GM04503 (cell line): ENCODE measurements at regions not wholly inside any gene's neighbourhood (a gene's known extent, or its start where the extent isn't known, plus 50 kb on each side); places are given as distances from the start of the nearest gene placed in this dataset.

Experiments
- DNase-seq: peaks from one replicate; pipeline ENCODE4 v3.0.0-alpha.2; 2012; ENCODE audit warnings: low read depth

DNA sequence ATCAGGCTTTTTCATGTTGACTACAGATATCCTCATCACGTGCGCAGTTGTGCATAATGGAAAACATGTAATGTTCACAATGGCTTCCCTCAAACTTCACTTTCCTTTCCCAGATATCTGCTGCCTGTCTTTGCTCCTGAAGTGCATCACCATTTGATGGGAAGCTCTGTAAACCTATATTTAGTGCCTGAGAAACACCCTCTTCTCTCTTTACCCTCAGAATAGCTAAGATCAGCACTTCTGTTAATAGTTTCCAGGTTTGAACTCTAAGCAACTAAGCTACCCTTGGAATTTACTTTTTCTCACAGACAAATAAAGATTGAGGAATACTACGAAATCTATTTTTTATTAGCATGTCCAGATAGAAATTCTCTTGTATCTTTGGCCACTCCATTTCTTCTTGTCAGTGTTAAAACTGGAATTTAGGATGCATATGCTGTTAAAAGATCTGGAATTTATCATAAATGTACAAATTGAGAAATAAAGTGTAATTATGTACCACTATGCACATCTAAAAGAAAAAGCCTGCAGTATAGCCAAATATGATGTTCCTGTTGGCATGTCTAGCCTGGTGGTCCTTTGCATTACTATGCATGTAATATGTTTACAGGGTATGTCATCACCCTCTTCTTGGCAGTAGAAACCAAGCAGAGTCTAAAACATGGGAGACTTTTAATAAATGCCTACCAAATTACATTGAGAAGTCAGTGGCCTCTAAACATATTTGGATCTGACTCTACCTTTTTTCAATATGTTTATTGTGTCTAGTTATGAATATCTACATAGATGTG lies 278.7 kb downstream of the FIGN start:
- no peak for DNase-seq

- DNase-seq = no peak
Measured at GRCh38 chr2:163455815-163456214, 280.0 kb downstream of the FIGN start.

GRCh38 chr2:163453920-163454319 lies 281.9 kb downstream of the FIGN start:
- no peak for DNase-seq

GRCh38 chr2:163441603-163442002 lies 294.2 kb downstream of the FIGN start:
- DNase-seq = no peak

DNA sequence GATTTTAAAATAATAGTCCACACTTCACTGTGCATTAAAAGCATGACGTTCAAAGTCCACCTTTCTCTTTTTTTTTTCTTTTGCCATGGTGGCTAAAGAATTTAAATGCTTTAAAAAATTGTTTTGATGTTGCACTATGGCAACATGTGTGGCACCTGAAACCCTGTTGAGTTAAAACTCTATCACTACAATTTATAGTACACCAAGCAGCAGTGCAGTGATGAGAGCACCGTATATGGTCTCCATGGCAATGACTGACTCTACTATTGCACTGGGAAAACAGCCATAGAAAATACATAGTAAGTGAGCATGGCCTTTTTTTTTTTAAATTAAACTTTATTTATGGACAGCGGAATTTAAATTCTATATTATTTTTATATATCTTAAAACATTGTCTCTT lies 298.8 kb downstream of the FIGN start:
- no peak for DNase-seq

DNA sequence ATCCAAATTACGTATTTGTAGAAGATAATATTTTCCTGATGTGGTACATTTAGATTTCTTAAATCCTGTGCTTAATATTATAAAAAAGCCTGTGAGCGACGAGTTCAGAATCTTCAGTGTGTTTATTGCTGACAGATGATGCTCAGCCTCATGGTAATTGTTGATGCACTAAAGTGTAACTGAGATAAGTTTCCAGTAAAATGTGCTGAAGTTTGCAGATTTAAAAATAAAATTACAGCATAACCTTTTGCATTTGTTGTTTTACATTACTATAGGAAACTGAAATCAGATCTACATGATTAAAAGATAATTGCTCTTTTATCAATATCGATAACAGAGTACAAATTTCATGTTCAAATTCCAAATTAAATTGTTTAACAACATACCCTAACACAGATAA lies 307.6 kb downstream of the FIGN start:
- no peak for DNase-seq

DNA sequence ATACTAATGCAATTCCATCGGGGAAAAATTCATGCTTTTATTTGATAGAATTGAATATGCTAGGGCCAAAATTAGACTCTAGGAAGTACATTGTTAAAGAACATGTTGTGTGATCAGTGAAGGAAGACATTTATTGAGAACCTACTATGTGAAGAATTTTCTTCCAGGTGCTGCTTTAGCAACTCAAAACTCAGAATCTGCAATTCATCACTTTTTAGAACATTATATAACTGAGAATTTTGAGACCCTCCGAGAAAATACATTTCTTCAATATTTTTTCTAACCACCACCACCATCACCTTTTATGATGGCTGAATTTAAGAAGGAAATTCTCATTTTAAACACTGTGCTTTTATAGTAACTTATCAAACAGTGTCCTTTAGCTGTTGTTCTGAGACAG lies 315.2 kb downstream of the FIGN start:
- no peak for DNase-seq

GRCh38 chr2:163419000-163419830 lies 316.6 kb downstream of the FIGN start:
- no peak for DNase-seq

GRCh38 chr2:163417596-163418337 lies 318.0 kb downstream of the FIGN start:
- no peak for DNase-seq

DNA sequence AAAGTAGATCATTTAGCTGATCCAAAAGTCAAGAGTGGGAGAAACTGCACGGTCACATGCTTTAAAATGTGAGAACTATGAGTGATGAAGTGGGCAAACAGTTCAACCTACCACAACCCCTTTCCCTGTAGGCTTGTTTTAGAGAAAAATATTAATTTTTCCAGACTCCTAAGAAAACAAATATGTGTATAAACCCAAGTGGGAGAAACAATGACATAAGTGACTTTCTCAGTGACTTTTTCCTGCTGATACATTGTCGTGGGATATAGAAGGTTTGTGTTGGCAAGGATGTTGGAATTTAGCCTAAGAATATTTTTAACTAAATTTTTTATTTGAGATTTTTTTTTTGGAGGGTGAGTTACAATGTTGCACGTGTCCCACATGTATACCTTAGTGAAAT lies 321.7 kb downstream of the FIGN start:
- no peak for DNase-seq

DNA sequence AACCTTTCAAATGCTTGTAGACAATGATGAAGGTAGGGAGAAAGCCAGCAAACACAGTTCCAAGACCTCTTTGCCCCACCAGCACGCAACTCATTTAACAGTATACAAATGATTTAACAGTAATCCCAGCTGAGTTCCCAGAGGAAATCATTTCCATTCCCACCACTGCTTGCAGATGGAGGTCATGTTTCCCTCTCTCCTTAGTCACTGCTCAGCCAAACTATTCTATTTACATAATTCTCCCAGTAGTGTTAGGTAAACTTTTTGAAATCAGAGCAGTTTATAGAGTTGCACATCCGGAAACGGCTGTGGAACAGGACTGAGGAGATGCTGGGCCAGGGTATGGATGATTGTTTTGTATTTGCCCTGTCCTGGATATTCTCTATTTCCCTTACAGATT lies 328.5 kb downstream of the FIGN start:
- DNase-seq = no peak

DNA sequence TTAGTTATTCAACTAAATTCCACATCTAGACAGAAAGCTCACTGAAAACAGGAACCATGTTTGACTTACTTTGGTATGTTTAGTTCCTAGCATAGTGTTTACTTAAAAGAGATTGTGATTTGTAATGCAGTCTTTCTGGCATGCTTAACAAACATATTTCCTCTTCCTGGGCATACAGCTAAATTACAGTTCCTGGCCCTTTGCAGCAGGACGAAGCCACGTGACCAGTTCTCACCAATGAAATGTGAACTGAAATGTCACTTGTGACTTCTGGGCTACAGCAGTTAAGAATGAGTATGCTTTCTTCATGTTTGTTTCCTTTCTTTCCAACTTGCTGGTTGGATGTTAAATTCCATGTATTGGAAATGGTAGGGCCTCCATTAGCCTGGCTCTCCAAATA lies 330.5 kb downstream of the FIGN start:
- DNase-seq = no peak

DNA sequence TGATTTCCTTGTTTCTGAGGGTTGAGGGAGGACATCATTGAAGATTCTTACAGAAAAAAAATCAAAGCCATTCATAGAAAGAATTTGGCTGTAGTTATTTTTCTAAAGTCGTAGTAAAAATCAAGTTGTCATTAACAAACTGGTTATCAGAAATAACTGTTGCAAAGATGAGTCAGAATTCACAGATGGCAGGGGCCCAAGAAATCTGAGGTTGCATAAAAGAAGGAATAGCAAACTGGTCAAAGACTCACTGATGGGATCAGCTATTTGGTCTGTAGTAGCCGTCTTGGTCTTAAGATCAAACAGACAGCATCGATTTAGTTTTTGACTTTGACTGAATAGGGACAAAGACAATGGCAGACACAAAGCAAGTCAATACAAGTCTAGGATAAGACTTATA lies 334.3 kb downstream of the FIGN start:
- DNase-seq = peak; percentile 3

- no peak for DNase-seq
Measured at GRCh38 chr2:163397451-163397850, 338.4 kb downstream of the FIGN start.

DNA sequence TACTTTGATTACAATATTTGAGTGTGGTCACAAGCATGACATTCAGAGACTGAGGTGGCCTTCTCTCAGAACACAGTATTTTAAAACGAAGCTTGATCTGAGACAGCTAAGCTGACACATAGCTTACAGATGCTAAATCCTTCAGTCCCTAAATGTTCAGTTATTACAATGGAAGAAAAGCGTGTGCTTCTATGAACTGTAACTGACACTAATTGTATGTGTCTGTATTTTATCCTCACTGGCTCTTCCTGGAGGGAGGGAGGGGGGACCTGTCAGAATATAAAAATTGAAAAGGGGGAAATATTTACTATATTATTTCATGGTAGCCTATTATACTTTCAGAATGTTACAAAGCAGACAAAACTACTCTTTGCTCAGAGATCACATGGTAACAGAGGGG lies 340.2 kb downstream of the FIGN start:
- DNase-seq = no peak

DNA sequence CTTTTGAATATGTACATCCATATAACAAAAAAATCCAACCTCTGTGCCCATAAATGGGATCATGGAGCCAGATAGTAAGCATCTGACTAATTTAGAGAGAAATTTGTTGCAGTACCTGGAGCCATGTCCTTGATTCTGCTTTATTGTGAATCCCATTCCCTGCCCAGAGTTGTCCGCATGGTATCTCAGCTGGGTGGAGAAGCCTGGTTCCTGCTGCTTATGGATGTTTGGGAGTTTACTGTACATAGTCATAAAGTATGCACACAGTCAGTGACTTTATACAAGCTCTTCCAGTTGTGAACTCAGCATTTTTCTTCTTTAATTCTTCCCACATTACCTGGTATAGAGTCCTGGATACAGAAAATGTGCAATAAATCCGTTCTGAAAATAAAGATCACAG lies 346.0 kb downstream of the FIGN start:
- no peak for DNase-seq

DNA sequence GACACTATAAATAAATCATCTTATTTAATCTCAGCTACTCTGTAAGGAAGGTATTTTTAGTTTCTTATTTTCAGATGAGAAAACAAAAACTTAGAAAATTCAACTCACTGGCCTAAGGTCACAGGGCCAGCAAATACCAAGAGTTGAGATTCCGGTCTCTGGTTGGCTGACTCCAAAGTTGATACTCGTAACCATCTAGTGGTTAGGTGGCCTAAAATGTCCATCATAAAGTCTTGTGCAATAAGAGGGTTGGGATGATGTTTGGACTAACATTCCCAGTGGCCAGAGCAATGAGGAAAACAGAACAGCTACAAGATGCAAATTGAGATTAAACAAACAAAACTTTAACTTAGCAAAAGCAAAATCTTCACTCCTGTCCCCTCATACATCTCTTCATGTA lies 360.3 kb downstream of the FIGN start:
- DNase-seq = no peak

DNA sequence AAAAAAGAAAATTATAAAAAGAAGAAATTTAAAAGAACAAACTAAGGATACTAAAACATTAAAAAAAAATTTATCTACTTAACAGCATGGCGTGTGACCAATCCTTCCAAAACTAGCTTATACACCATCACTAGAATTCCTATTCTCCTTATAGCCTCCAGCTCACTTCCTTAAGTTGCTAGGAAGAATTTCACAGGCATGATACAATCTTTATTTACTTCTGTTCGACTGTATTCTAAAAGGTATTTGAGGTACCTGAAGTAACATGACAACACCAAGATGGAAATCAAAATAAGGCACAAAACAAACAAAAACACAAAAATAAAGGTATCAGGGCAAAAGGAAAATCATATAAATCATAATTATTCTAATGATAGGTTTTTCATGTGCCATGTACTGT lies 360.7 kb downstream of the FIGN start:
- no peak for DNase-seq

- no peak for DNase-seq
Measured at GRCh38 chr2:163374282-163374681, 361.5 kb downstream of the FIGN start.

DNA sequence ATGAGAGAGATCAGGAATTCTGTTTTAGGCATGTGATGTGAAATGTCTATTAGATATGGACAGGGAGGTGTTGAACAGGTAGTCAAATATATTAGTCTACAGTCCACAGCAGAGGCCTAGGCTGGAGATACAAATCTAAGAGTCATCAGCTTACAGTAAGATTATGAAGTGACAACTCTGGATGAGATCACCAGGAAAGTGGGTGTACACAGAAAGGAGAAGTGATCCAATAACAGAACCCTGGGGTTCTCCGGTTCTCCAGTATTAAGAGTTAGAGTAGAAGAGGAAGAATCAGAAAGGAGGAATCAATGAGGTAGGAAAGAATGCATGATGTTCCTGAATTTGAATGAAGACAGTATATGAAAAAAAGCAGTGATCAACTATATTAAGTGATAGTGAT lies 362.3 kb downstream of the FIGN start:
- no peak for DNase-seq

DNA sequence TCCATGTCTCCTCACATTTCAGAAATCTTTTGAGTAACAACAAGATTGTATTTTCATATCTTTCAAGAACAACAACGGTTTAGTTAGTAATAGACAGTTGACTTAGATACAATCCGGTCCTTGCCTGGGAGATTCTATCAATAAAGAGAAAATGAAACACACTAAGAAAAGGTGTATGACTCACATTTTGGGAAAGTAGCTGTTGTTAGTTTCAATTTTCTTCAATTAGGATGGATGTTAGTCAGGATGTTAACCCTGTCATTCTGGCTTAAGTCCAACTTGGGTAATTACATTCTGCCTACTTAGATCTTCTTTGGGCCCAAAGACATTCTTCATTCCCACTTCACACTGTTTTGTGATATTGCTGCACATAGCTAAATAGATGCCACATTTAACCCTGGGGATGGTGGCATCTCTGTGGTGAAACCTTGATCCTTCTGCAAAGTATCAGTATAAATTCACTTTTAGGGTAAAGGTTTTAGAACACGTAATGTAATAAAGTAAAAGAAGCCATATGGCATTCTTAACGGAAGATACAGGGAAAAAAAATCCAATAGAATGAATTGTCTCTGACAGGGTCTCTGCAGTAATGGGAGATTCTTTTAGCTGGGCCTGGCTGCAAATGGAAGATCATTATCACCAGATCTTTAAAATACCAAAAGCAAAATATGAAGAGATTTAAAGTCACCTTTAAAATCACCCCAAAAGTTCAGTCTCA lies 365.5 kb downstream of the FIGN start:
- no peak for DNase-seq

DNA sequence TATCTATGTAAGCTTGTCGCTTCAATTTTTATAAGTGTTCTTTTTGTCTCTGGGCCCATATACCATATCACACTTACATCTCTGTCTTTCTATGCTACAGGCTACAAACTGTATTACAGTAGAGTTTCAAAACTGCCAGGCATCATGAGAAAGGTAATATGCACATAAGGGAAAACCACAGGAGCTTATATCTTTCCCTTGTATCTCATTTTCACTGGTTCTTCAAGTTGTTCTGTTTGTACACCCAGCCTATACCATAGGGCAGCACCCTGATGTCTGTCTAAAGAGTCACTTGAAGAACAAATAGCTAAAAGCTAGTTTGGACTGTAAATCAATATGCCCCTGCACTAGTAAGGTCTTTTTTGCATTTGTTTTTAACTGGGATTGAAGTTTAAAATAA lies 366.7 kb downstream of the FIGN start:
- no peak for DNase-seq
